ENCODE measurements at regions not wholly inside any gene's neighbourhood (a gene's known extent, or its start where the extent isn't known, plus 50 kb on each side); places are given as distances from the start of the nearest gene placed in this dataset.

DNA sequence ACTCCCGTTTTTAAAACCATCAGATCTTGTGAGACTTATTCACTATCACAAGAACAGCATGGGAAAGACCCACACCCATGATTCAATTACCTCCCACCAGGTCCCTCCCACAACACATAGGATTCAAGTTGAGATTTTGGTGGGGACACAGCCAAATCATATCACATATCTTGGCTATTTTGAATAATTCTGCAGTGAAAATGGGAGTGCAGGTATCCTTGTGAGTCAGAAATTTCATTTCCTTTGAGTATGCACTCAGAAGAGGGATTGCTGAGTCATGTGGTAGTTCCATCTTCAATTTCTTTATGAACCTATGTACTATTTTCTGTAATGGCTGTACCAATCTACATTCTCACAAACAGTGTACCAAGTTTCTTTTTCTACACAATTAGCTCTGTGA lies 125.8 kb downstream of the ANKRD7 start:
- Histone ChIP-seq H3K4me1 (no peaks in the 10 kb centered on the region), H3K4me3 (no peak overlapping the region), H3K9me3 (no peaks in the 10 kb centered on the region), H3K4me2 (no peak overlapping the region), H3K27ac (no peak overlapping the region)
- FAIRE-seq (no peak), ATAC-seq (no peak), DNase-seq (ENCODE audit: low read depth in 1 of 2, low spot score in 1 of 2) (no peak)
- CTCF ChIA-PET, result no interaction called here
- POLR2A ChIA-PET, result no interaction called here
- 10% methylated on average over 1 of the region's 1 CpG for WGBS (ENCODE audit: missing lambda C conversion rate)
- TF ChIP-seq ZSCAN20 (CRISPR knock-in tag; IDR thresholded peaks at IDR 0.05) (no peak), MAFK (IDR thresholded peaks at IDR 0.05; ENCODE audit: partially characterized antibody) (peak; percentile 4)

DNA sequence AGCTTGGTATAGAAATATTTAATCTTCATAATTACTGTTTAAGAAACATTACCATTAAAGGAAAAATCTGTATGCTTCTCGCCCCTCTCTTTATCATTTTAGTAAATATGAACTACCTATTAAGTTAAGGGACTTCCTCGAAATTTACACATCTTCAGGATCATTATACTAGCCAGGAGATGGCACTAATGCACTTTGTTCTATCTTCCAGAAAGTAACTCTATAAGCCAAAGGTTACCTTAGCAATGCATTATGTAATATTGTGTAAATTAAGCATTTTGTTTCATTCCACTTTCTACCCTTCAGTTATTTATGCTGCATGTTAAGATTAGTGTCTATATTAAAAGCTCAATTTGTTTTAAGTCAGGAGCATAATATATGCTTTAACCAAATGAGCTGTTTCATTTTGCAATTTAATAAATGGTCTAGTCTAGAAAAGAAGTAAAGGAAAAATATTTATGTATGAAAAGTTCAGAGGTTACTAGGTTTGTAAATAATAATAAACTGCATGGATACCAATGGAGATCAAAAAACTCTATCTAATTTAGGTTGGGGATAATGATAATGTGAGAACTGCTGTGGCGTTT lies 128.5 kb downstream of the ANKRD7 start:
- no peak overlapping the region for H3K4me3 ChIP-seq
- peak; percentile 57 for TF ChIP-seq RAD21 (conservative IDR thresholded peaks at IDR 0.05 in 1 of 2, IDR thresholded peaks at IDR 0.05 in 1 of 2)
- TF ChIP-seq, protein P1, sequence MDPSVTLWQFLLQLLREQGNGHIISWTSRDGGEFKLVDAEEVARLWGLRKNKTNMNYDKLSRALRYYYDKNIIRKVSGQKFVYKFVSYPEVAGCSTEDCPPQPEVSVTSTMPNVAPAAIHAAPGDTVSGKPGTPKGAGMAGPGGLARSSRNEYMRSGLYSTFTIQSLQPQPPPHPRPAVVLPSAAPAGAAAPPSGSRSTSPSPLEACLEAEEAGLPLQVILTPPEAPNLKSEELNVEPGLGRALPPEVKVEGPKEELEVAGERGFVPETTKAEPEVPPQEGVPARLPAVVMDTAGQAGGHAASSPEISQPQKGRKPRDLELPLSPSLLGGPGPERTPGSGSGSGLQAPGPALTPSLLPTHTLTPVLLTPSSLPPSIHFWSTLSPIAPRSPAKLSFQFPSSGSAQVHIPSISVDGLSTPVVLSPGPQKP (IDR thresholded peaks at IDR 0.05; ENCODE audit: low read depth, low read length), result no peak
- TF ChIP-seq, protein P2, sequence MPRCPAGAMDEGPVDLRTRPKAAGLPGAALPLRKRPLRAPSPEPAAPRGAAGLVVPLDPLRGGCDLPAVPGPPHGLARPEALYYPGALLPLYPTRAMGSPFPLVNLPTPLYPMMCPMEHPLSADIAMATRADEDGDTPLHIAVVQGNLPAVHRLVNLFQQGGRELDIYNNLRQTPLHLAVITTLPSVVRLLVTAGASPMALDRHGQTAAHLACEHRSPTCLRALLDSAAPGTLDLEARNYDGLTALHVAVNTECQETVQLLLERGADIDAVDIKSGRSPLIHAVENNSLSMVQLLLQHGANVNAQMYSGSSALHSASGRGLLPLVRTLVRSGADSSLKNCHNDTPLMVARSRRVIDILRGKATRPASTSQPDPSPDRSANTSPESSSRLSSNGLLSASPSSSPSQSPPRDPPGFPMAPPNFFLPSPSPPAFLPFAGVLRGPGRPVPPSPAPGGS (IDR thresholded peaks at IDR 0.05), result no peak
- TF ChIP-seq, protein P3, sequence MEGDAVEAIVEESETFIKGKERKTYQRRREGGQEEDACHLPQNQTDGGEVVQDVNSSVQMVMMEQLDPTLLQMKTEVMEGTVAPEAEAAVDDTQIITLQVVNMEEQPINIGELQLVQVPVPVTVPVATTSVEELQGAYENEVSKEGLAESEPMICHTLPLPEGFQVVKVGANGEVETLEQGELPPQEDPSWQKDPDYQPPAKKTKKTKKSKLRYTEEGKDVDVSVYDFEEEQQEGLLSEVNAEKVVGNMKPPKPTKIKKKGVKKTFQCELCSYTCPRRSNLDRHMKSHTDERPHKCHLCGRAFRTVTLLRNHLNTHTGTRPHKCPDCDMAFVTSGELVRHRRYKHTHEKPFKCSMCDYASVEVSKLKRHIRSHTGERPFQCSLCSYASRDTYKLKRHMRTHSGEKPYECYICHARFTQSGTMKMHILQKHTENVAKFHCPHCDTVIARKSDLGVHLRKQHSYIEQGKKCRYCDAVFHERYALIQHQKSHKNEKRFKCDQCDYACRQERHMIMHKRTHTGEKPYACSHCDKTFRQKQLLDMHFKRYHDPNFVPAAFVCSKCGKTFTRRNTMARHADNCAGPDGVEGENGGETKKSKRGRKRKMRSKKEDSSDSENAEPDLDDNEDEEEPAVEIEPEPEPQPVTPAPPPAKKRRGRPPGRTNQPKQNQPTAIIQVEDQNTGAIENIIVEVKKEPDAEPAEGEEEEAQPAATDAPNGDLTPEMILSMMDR (IDR thresholded peaks at IDR 0.05), result peak; percentile 49
- peak; percentile 36; the same call in 2 of the 3 replicates for TF ChIP-seq SMC3 (IDR thresholded peaks at IDR 0.05)
- no peak for TF ChIP-seq BHLHE40 (IDR thresholded peaks at IDR 0.05; ENCODE audit: low read depth, low read length)
- no peaks in the 10 kb centered on the region for H3K9me3 ChIP-seq
- peak in 1 of 2 experiments; percentile 44 for DNase-seq (ENCODE audit: low read depth in 1 of 2, low spot score in 1 of 2)
- H3K4me2 ChIP-seq, result no peak overlapping the region
- POLR2A ChIA-PET, result no interaction called here
- no peak overlapping the region for H3K27ac ChIP-seq
- ATAC-seq, result peak in 1 of 2 experiments; percentile 64; a peak in 2 of 6 replicates
- peak; percentile 65 for FAIRE-seq
- H3K4me1 ChIP-seq, result no peaks in the 10 kb centered on the region
- 29% methylated on average over 3 of the region's 3 CpGs for WGBS (ENCODE audit: missing lambda C conversion rate)
- CTCF ChIA-PET, result no interaction called here

DNA sequence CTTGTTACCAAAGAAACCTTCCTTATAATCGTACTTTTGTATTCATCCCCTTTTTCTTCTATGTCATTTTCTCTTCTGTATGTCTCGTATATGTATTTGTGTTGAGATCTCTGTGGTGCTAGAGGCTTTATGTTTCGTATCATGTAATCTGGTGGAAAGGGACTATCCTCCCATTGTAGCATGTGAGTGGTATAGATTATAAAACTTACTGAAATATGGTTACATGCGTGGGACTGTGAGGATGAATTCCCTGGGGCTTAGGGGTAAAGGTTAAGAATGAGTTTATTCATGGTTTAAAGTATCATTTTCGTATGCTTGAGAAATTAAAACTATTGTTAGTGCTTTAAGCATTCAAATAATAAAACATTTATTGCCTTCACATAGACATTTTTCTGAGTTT lies 141.9 kb downstream of the ANKRD7 start:
- 29% methylated on average over 5 of the region's 5 CpGs for WGBS (ENCODE audit: missing lambda C conversion rate)
- DNase-seq (ENCODE audit: low read depth in 1 of 2, low spot score in 1 of 2), result no peak
- no peaks in the 10 kb centered on the region for H3K4me1 ChIP-seq
- POLR2A ChIA-PET, result no interaction called here
- CTCF ChIA-PET, result no interaction called here
- no peak overlapping the region for H3K4me2 ChIP-seq
- H3K4me3 ChIP-seq, result no peak overlapping the region
- ATAC-seq, result no peak
- no peaks in the 10 kb centered on the region for H3K9me3 ChIP-seq
- H3K27ac ChIP-seq, result no peak overlapping the region
- FAIRE-seq, result no peak
- TF ChIP-seq, protein P3 (IDR thresholded peaks at IDR 0.05), result no peak
- TF ChIP-seq CHD4 (IDR thresholded peaks at IDR 0.05; ENCODE audit: borderline replicate concordance), result no peak
- no peak for TF ChIP-seq SREBF2 (IDR thresholded peaks at IDR 0.05)
- TF ChIP-seq KDM5A (IDR thresholded peaks at IDR 0.05), result no peak
- no peak for TF ChIP-seq TFCP2L1 (CRISPR knock-in tag; IDR thresholded peaks at IDR 0.05)
- no peak for TF ChIP-seq JUNB (IDR thresholded peaks at IDR 0.05)
- TF ChIP-seq CEBPB (IDR thresholded peaks at IDR 0.05), result no peak
- TF ChIP-seq BHLHE40 (IDR thresholded peaks at IDR 0.05; ENCODE audit: low read depth, low read length), result no peak
- TF ChIP-seq, protein P1 (IDR thresholded peaks at IDR 0.05; ENCODE audit: low read depth, low read length), result no peak
- TF ChIP-seq, protein P4, sequence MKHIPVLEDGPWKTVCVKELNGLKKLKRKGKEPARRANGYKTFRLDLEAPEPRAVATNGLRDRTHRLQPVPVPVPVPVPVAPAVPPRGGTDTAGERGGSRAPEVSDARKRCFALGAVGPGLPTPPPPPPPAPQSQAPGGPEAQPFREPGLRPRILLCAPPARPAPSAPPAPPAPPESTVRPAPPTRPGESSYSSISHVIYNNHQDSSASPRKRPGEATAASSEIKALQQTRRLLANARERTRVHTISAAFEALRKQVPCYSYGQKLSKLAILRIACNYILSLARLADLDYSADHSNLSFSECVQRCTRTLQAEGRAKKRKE (CRISPR knock-in tag; IDR thresholded peaks at IDR 0.05; ENCODE audit: low read depth), result no peak
- TF ChIP-seq, protein P5, sequence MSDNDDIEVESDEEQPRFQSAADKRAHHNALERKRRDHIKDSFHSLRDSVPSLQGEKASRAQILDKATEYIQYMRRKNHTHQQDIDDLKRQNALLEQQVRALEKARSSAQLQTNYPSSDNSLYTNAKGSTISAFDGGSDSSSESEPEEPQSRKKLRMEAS (IDR thresholded peaks at IDR 0.05), result no peak
- no peak for TF ChIP-seq RCOR1 (IDR thresholded peaks at IDR 0.05; ENCODE audit: low read depth, low read length)
- TF ChIP-seq, protein P6, sequence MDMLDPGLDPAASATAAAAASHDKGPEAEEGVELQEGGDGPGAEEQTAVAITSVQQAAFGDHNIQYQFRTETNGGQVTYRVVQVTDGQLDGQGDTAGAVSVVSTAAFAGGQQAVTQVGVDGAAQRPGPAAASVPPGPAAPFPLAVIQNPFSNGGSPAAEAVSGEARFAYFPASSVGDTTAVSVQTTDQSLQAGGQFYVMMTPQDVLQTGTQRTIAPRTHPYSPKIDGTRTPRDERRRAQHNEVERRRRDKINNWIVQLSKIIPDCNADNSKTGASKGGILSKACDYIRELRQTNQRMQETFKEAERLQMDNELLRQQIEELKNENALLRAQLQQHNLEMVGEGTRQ (IDR thresholded peaks at IDR 0.05), result no peak
- TF ChIP-seq RARB (CRISPR knock-in tag; IDR thresholded peaks at IDR 0.05), result no peak
- TF ChIP-seq CHD2 (IDR thresholded peaks at IDR 0.05; ENCODE audit: low read length, partially characterized antibody), result no peak
- no peak for TF ChIP-seq JUN (IDR thresholded peaks at IDR 0.05)
- no peak for TF ChIP-seq HOXB13 (CRISPR knock-in tag; IDR thresholded peaks at IDR 0.05; ENCODE audit: low read depth)
- TF ChIP-seq NFE2L2 (conservative IDR thresholded peaks at IDR 0.05; ENCODE audit: low read length), result no peak
- TF ChIP-seq PHF8 (IDR thresholded peaks at IDR 0.05; ENCODE audit: borderline replicate concordance, low read depth), result no peak
